ENCODE measurements at regions not wholly inside any gene's neighbourhood (a gene's known extent, or its start where the extent isn't known, plus 50 kb on each side); places are given as distances from the start of the nearest gene placed in this dataset.

GRCh38 chr6:74063391-74063790 is 367.4 kb downstream of the CD109 start:
- Mint-ChIP-seq H3K9me3 (no peaks in the 10 kb centered on the region), H3K36me3 (ENCODE audit: low read depth) (no peaks in the 10 kb centered on the region), H3K4me3 (no peak overlapping the region), H3K4me1 (no peaks in the 10 kb centered on the region), H3K27ac (no peak overlapping the region), H3K27me3 (ENCODE audit: insufficient read depth, low read depth, poor library complexity) (no peaks in the 10 kb centered on the region)
- Histone ChIP-seq H2AFZ (no peak overlapping the region), H3K27ac (ENCODE audit: low read depth) (no peak overlapping the region), H3K27me3 (ENCODE audit: insufficient read depth) (no peaks in the 10 kb centered on the region), H3K4me1 (ENCODE audit: insufficient read depth) (no peaks in the 10 kb centered on the region), H3K9me2 (ENCODE audit: insufficient read depth) (no peaks in the 10 kb centered on the region), H3K36me3 (ENCODE audit: insufficient read depth) (no peaks in the 10 kb centered on the region), H3K4me2 (no peak overlapping the region), H3K4me3 (no peak overlapping the region), H3F3A (replicated peaks; ENCODE audit: low read depth) (no peaks in the 10 kb centered on the region), H3K79me2 (replicated peaks; ENCODE audit: insufficient read depth) (no peaks in the 10 kb centered on the region), H4K20me1 (replicated peaks; ENCODE audit: insufficient read depth) (no peaks in the 10 kb centered on the region)
- DNase-seq (ENCODE audit: low spot score) (no peak), ATAC-seq (no peak)
- TF ChIP-seq, protein P1, sequence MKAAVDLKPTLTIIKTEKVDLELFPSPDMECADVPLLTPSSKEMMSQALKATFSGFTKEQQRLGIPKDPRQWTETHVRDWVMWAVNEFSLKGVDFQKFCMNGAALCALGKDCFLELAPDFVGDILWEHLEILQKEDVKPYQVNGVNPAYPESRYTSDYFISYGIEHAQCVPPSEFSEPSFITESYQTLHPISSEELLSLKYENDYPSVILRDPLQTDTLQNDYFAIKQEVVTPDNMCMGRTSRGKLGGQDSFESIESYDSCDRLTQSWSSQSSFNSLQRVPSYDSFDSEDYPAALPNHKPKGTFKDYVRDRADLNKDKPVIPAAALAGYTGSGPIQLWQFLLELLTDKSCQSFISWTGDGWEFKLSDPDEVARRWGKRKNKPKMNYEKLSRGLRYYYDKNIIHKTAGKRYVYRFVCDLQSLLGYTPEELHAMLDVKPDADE (IDR thresholded peaks at IDR 0.05): no peak
- no peak for TF ChIP-seq CTCF (conservative IDR thresholded peaks at IDR 0.05; ENCODE audit: low read depth in 2 of 2)
- TF ChIP-seq REST (IDR thresholded peaks at IDR 0.05; ENCODE audit: unreplicated experiment): no peak
- TF ChIP-seq STAT1 (IDR thresholded peaks at IDR 0.05; ENCODE audit: unreplicated experiment): no peak
- no peak for TF ChIP-seq ZNF114 (CRISPR knock-in tag; IDR thresholded peaks at IDR 0.05)
- TF ChIP-seq ZNF331 (CRISPR knock-in tag; IDR thresholded peaks at IDR 0.05; ENCODE audit: low read depth): no peak
- no peak for TF ChIP-seq EZH2phosphoT487 (IDR thresholded peaks at IDR 0.05; ENCODE audit: unreplicated experiment)
- TF ChIP-seq ZNF462 (CRISPR knock-in tag; IDR thresholded peaks at IDR 0.05): no peak
- TF ChIP-seq JUNB (IDR thresholded peaks at IDR 0.05; ENCODE audit: unreplicated experiment): no peak
- TF ChIP-seq EZH2 (IDR thresholded peaks at IDR 0.05; ENCODE audit: low read depth, unreplicated experiment): no peak

All from GM23338 (cell line).